SU-DHL-6 (cell line): ENCODE measurements at regions not wholly inside any gene's neighbourhood (a gene's known extent, or its start where the extent isn't known, plus 50 kb on each side); places are given as distances from the start of the nearest gene placed in this dataset.

Experiments used
- CTCF ChIP-seq: fragments of 200-600 bp; sonication (generic); IDR thresholded peaks from one replicate; pipeline ENCODE4 v1.5.1; 2017; ENCODE audit warnings: antibody characterized with exemption, mild to moderate bottlenecking, low read length, moderate library complexity; ENCODE audit not compliant: insufficient read depth, poor library complexity, severe bottlenecking
- EZH2phosphoT487 ChIP-seq: fragments of 200-600 bp; sonication (generic), shearing (Covaris generic); conservative IDR thresholded peaks from 2 replicates; pipeline ENCODE4 v1.6.1; 2018; ENCODE audit warnings: mild to moderate bottlenecking, antibody characterized with exemption, low read length, moderate library complexity, mixed read lengths

- TF ChIP-seq CTCF (no peak), EZH2phosphoT487 (no peak)
Observed at GRCh38 chr10:56266120-56266519, 94.9 kb downstream of the ZWINT start.
